ENCODE measurements at regions not wholly inside any gene's neighbourhood (a gene's known extent, or its start where the extent isn't known, plus 50 kb on each side); places are given as distances from the start of the nearest gene placed in this dataset.
A peak's percentile ranks its signal among the peaks of the same experiment; 100 is the strongest.

DNA sequence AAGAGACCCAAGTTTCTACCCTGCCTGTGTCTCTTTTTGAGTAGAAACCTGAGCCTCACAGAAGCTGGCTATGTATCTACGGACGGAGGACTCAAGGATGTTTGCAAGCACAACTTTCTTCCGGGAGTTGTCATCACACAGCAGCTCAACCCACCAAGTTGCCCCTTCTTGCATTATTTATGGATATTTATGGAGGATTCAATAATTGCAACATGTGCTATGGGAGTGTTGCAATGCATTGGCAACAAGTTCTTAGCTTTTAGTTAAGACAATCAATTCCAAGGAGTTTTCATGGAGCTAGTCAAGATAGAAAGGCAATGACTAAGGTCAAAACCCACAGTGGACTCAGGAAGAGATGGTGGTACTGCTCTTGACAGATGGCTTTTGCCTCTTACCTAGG is 336.9 kb downstream of the ENC1 start:
- TF ChIP-seq, protein P1, sequence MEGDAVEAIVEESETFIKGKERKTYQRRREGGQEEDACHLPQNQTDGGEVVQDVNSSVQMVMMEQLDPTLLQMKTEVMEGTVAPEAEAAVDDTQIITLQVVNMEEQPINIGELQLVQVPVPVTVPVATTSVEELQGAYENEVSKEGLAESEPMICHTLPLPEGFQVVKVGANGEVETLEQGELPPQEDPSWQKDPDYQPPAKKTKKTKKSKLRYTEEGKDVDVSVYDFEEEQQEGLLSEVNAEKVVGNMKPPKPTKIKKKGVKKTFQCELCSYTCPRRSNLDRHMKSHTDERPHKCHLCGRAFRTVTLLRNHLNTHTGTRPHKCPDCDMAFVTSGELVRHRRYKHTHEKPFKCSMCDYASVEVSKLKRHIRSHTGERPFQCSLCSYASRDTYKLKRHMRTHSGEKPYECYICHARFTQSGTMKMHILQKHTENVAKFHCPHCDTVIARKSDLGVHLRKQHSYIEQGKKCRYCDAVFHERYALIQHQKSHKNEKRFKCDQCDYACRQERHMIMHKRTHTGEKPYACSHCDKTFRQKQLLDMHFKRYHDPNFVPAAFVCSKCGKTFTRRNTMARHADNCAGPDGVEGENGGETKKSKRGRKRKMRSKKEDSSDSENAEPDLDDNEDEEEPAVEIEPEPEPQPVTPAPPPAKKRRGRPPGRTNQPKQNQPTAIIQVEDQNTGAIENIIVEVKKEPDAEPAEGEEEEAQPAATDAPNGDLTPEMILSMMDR (IDR thresholded peaks at IDR 0.05; ENCODE audit: insufficient read depth, low read depth, low read length, missing control alignments): no peak
- no peak for DNase-seq (ENCODE audit: low read depth)
- no peak overlapping the region for H3K4me3 ChIP-seq (ENCODE audit: low read depth, low read length)

DNA sequence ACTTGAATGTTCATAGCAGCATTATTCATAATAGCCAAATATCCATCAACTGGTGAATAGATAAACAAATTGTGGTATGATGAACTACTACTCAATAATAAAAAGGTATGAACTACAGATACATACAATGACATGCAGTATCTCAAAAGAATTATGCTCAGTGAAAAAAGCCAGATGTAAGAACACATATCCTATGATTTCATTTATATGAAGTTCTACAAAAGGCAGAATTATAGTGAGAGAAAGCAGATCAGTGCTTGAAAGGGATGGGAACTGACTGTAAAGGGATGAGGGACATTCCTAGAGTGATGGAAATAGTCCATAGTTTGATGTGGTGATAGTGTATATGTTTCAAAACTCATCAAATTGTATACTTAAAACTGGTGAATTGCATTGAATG is 339.0 kb downstream of the ENC1 start:
- no peak for DNase-seq (ENCODE audit: low read depth)
- no peak overlapping the region for H3K4me3 ChIP-seq (ENCODE audit: low read depth, low read length)
- TF ChIP-seq, protein P1 (IDR thresholded peaks at IDR 0.05; ENCODE audit: insufficient read depth, low read depth, low read length, missing control alignments): no peak

DNA sequence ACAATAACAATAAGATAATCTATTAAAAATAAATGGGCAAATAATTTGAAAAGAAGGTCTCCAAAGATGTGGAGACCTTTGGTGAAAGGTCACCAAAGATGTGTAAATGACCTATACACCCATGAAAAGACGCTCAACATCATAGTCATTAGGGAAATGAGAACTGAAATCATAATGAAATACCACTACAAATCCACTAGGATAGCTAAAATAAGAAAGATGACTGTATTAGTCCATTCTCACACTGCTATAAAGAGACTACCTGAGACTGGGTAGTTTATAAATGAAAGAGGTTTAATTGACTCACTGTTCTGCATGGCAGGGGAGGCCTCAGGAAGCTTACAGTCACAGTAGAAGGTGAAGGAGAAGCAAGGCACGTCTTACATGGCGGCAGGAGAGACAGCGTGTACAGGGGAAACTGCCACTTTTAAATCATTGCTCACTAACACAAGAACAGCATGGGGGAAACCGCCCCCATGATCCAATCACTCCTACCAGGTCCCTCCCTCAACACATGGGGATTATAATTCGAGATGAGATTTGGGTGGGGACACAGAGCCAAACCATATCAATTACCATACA is 339.6 kb downstream of the ENC1 start:
- DNase-seq (ENCODE audit: low read depth): no peak
- H3K4me3 ChIP-seq (ENCODE audit: low read depth, low read length): no peak overlapping the region
- TF ChIP-seq, protein P1 (IDR thresholded peaks at IDR 0.05; ENCODE audit: insufficient read depth, low read depth, low read length, missing control alignments): no peak

DNA sequence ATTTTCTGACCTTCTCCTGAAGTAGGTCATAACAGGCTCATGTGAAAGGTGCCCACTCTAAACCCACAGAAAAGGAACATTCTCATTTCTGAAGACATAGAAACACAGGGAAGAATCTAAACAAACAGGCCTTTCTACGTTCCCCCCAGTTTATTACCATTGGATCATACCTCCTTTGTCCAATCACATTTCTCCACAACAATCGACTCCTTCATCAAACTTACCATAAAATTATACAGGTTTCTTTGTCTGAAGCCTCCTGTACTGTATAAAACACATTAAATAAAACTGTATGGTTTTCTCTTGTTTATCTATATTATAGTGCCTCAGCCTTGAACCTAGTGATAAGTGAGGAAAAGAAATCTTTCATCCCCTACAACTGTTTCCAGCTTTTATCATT is 340.7 kb downstream of the ENC1 start:
- TF ChIP-seq, protein P1 (IDR thresholded peaks at IDR 0.05; ENCODE audit: insufficient read depth, low read depth, low read length, missing control alignments): no peak
- DNase-seq (ENCODE audit: low read depth): no peak
- no peak overlapping the region for H3K4me3 ChIP-seq (ENCODE audit: low read depth, low read length)

DNA sequence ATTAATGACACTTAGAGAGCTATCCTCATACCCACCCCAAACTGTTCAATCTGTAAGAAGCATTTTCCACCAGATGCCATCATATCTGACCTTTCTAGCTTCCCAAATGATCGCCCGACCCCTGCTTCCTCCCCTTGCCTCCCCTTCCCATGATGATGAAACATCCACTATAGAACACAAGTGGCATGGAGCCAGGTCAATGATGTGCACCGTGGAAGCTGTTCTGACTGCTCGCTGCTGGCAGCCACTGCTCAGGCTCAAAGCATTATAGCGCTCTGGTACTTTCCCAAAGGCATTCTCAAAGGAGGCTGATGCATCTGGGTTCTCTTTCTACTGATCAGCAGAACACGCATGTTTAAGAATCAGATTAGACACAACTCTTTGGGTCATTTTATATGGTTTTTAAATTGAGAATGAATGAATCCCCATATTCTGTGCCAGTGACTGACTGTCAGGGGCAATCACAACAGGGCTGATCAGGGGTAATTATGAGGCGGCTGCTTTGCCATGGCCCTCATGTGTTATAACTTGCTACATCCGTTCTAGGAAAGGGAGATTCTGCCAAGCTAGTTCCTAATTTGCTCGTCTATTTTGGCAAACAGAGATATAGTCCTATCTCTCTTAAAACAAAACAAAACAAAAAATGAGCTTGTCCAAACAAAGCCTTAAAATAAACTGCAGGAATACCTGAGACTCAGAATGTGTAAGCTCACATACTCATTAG is 343.7 kb downstream of the ENC1 start:
- H3K4me3 ChIP-seq (ENCODE audit: low read depth, low read length): no peak overlapping the region
- TF ChIP-seq, protein P1 (IDR thresholded peaks at IDR 0.05; ENCODE audit: insufficient read depth, low read depth, low read length, missing control alignments): no peak
- DNase-seq (ENCODE audit: low read depth): peak; percentile 41

DNA sequence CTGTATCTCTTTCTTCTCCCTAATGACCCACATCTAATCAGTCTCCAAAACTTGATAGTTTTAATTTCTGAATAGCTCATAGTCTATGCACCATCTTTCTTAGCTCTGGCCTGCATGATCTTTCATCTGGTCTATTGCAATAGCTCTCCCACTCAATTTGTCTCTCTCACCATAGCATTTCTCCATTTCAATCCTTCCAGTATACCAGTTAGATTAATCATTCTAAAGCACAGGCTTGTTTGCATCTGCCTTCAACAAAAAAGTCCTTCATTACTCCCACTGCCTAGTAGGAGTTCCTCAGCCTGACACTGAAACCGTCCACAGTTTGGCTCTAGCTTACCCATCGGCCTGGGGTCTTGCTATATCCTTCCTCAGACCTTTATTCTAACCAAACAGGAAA is 344.9 kb downstream of the ENC1 start:
- no peak overlapping the region for H3K4me3 ChIP-seq (ENCODE audit: low read depth, low read length)
- no peak for DNase-seq (ENCODE audit: low read depth)
- TF ChIP-seq, protein P1 (IDR thresholded peaks at IDR 0.05; ENCODE audit: insufficient read depth, low read depth, low read length, missing control alignments): no peak

DNA sequence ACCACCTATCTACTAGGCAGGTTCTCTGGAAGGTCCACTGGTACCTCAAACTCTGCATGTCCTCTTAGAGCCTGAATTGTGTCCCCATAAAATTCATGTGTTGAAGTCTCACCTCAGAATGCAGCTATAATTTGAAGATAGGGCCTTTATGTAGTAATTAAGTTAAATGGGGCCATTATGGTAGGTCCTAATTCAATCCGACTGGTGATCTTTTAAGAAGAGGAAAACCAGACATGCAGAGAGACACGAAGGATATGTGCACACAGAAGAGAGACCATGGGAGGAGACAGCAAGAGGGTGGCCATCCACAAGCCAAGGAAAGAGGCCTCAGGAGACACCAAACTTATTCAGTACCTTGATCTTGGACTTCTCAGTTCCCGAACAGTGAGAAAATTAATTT is 345.4 kb downstream of the ENC1 start:
- no peak overlapping the region for H3K4me3 ChIP-seq (ENCODE audit: low read depth, low read length)
- no peak for DNase-seq (ENCODE audit: low read depth)
- TF ChIP-seq, protein P1 (IDR thresholded peaks at IDR 0.05; ENCODE audit: insufficient read depth, low read depth, low read length, missing control alignments): no peak
